Loucy (cell line): ENCODE measurements at regions not wholly inside any gene's neighbourhood (a gene's known extent, or its start where the extent isn't known, plus 50 kb on each side); places are given as distances from the start of the nearest gene placed in this dataset.

Experiments
- H2AFZ ChIP-seq: fragments of 200-600 bp; sonication (generic); 2 replicates; pipeline ENCODE4 v1.6.0; 2016; ENCODE audit warnings: antibody characterized with exemption, mild to moderate bottlenecking, low read length, moderate library complexity
- H3F3A ChIP-seq: fragments of 200-600 bp; 2 replicates; pipeline ENCODE4 v1.6.0; 2016; ENCODE audit warnings: antibody characterized with exemption, low read depth, mild to moderate bottlenecking
- H3K27me3 ChIP-seq: fragments of 200-600 bp; sonication (generic); 2 replicates; pipeline ENCODE4 v1.6.1; 2014; ENCODE audit warnings: low read length, mild to moderate bottlenecking; ENCODE audit not compliant: insufficient read depth, poor library complexity, severe bottlenecking
- H3K36me3 ChIP-seq: fragments of 200-600 bp; sonication (generic); 2 replicates; pipeline ENCODE4 v1.6.1; 2016; ENCODE audit warnings: low read length; ENCODE audit not compliant: insufficient read depth
- H3K4me1 ChIP-seq: fragments of 200-600 bp; sonication (generic); 2 replicates; pipeline ENCODE4 v1.5.1; 2014; ENCODE audit warnings: low read length, mild to moderate bottlenecking; ENCODE audit not compliant: insufficient read depth, poor library complexity, severe bottlenecking
- H3K4me2 ChIP-seq: fragments of 200-600 bp; sonication (generic); 2 replicates; pipeline ENCODE4 v1.6.0; 2014; ENCODE audit warnings: antibody characterized with exemption, low read length, low read depth, mild to moderate bottlenecking; ENCODE audit not compliant: poor library complexity, severe bottlenecking
- H3K4me3 ChIP-seq: fragments of 200-600 bp; sonication (generic); 2 replicates; pipeline ENCODE4 v1.5.1; 2014; ENCODE audit warnings: low read length, mild to moderate bottlenecking, mixed read lengths; ENCODE audit not compliant: poor library complexity, severe bottlenecking
- H3K79me2 ChIP-seq: fragments of 200-600 bp; sonication (generic); 2 replicates; pipeline ENCODE4 v1.6.1; 2014; ENCODE audit warnings: low read length; ENCODE audit not compliant: insufficient read depth
- H3K9ac ChIP-seq: fragments of 200-600 bp; sonication (generic); 2 replicates; pipeline ENCODE4 v1.6.0; 2014; ENCODE audit warnings: mild to moderate bottlenecking, low read depth, low read length, moderate library complexity; ENCODE audit not compliant: poor library complexity, severe bottlenecking
- H3K9me2 ChIP-seq: fragments of 200-600 bp; sonication (generic); replicated peaks from 2 replicates; pipeline ENCODE4 v1.6.1; 2016; ENCODE audit warnings: low read depth, low read length, mixed read lengths
- H3K9me3 ChIP-seq: fragments of 200-600 bp; sonication (generic); 2 replicates; pipeline ENCODE4 v1.6.1; 2014; ENCODE audit warnings: mild to moderate bottlenecking, antibody characterized with exemption, low read length, low read depth; ENCODE audit not compliant: insufficient read depth
- H4K20me1 ChIP-seq: fragments of 200-600 bp; sonication (generic); 2 replicates; pipeline ENCODE4 v1.6.0; 2014; ENCODE audit warnings: antibody characterized with exemption, low read length, mild to moderate bottlenecking; ENCODE audit not compliant: insufficient read depth, poor library complexity, severe bottlenecking
- CTCF ChIP-seq: fragments of 200-600 bp; sonication (generic); conservative IDR thresholded peaks from 2 replicates; pipeline ENCODE4 v1.5.1; 2014; ENCODE audit warnings: mild to moderate bottlenecking, antibody characterized with exemption, low read length
- EZH2phosphoT487 ChIP-seq: fragments of 200-600 bp; IDR thresholded peaks from 2 replicates; pipeline ENCODE4 v1.6.1; 2018; ENCODE audit warnings: antibody characterized with exemption, mild to moderate bottlenecking, moderate library complexity, borderline replicate concordance

GRCh38 chr9:19660019-19660418, 128.8 kb downstream of the SLC24A2 start:
- Histone ChIP-seq H3K4me2 (no peak overlapping the region), H3K4me1 (no peaks in the 10 kb centered on the region), H4K20me1 (no peaks in the 10 kb centered on the region), H3K79me2 (no peaks in the 10 kb centered on the region), H3K9ac (no peak overlapping the region), H3K36me3 (no peaks in the 10 kb centered on the region), H3K27me3 (no peaks in the 10 kb centered on the region), H3F3A (no peaks in the 10 kb centered on the region), H3K4me3 (no peak overlapping the region), H3K9me2 (no peaks in the 10 kb centered on the region), H3K9me3 (no peaks in the 10 kb centered on the region), H2AFZ (no peak overlapping the region)
- TF ChIP-seq CTCF (no peak), EZH2phosphoT487 (no peak)

- Histone ChIP-seq H3K9me2 (no peaks in the 10 kb centered on the region), H3F3A (no peaks in the 10 kb centered on the region), H3K79me2 (no peaks in the 10 kb centered on the region), H3K36me3 (no peaks in the 10 kb centered on the region), H3K4me2 (no peak overlapping the region), H3K9me3 (no peaks in the 10 kb centered on the region), H4K20me1 (no peaks in the 10 kb centered on the region), H3K27me3 (no peaks in the 10 kb centered on the region), H3K4me1 (no peaks in the 10 kb centered on the region), H3K4me3 (no peak overlapping the region), H2AFZ (no peak overlapping the region), H3K9ac (no peak overlapping the region)
- TF ChIP-seq EZH2phosphoT487 (no peak), CTCF (no peak)
Measured at GRCh38 chr9:19656704-19657103, 132.1 kb downstream of the SLC24A2 start.

- H3K9me2 ChIP-seq = no peaks in the 10 kb centered on the region
- no peaks in the 10 kb centered on the region for H3K27me3 ChIP-seq
- no peak for TF ChIP-seq CTCF
- TF ChIP-seq EZH2phosphoT487 = no peak
- no peak overlapping the region for H3K9ac ChIP-seq
- no peaks in the 10 kb centered on the region for H3K79me2 ChIP-seq
- H2AFZ ChIP-seq = no peak overlapping the region
- no peaks in the 10 kb centered on the region for H3K36me3 ChIP-seq
- no peaks in the 10 kb centered on the region for H3K9me3 ChIP-seq
- H3K4me3 ChIP-seq = no peak overlapping the region
- no peaks in the 10 kb centered on the region for H3K4me1 ChIP-seq
- H4K20me1 ChIP-seq = no peaks in the 10 kb centered on the region
- H3F3A ChIP-seq = no peaks in the 10 kb centered on the region
- no peak overlapping the region for H3K4me2 ChIP-seq
Measured at GRCh38 chr9:19651681-19652080, 137.2 kb downstream of the SLC24A2 start.
